GM19468 (cell line): ENCODE measurements at regions not wholly inside any gene's neighbourhood (a gene's known extent, or its start where the extent isn't known, plus 50 kb on each side); places are given as distances from the start of the nearest gene placed in this dataset.

Source experiments
- ATAC-seq: cut with Tn5 transposase; IDR thresholded peaks from one replicate; pipeline ENCODE4 v1.9.1; 2021; ENCODE audit warnings: mild to moderate bottlenecking, moderate library complexity, moderate number of reproducible peaks; ENCODE audit not compliant: unreplicated experiment; ENCODE audit errors: extremely low read depth

GRCh38 chr1:4433075-4433474, 221.3 kb upstream of the AJAP1 start:
- ATAC-seq = no peak

DNA sequence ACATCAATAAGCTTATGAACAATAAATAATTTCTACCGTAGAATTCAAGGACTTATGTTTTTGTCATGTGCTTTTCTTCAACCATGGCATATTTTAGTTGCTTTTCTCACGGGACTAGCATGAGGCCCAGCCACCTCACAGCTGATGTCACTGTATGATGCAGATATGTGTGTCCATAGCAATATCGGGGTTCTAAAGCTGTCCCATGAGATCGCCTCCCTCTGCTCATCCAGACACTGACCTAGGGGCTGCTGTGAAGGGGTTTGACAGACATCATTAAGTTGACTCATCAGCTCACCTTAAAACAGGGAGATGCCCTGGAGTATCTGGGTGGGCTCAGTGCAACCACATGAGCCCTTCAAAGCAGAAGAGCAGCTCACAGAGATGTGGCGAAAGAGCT, 210.3 kb upstream of the AJAP1 start:
- ATAC-seq = no peak

DNA sequence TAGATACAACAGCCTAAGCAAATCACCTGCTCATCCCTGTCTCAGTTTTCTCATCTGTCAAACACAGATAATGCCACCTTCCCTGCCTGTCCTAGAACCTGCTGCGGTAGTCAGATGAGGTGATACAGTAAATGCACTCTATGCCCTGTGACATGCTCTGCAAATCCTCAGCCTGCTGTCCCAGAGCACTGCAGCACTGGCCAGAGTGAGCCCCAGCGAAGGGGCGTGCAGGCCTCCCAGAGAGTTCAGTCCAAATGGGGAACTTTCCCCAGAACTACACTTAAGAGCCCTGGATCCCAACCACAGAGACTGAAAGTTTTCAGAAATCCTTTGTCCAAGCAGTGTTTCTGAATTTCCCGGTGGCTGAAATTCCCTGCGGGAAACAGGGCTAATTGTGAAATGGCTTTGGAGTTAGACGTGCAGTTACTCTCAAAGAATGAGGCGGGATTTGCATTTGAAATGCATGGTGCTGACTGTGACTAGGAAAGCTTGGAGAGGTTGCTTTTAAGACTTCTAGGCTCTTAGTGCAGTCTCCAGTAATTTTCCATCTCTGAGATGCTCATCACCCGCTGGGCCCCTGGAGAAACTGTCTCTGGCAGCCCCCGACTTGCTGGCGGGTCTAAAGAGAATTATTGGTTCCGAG, 206.5 kb upstream of the AJAP1 start:
- no peak for ATAC-seq

DNA sequence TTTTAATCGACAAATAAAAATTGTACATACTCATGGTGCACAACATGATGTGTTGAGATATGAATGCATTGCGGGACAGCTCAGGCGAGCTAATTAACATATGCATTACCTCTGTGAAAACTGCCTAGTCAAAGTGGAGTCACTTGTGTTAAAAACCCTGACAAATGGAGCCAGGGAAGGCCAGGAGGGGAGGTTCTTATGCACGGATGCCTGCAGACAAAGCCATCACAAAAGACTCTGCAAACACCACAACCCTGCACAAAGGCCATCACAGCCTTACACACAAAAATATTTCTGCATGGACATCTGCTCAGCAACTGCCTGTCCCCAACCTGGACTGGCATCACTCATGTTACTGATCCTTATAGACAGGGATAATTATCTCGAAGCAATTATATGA, 204.4 kb upstream of the AJAP1 start:
- no peak for ATAC-seq

DNA sequence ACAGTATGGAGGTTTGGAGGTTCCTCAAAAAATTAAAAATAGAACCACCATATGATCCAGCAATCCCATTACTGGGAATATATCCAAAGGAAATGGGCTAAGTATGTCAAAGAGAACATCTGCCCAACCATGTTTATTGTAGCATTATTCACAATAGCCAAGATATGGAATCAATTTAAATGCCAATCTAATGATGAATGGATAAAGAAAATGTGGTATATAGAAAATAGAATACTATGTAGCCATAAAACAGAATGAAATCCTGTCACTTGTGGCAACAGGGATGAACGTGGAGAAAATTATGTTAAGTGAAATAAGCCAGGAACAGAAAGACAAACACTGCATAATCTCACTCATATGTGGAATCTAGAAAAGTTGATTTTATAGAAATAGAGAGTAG, 201.7 kb upstream of the AJAP1 start:
- ATAC-seq = no peak

DNA sequence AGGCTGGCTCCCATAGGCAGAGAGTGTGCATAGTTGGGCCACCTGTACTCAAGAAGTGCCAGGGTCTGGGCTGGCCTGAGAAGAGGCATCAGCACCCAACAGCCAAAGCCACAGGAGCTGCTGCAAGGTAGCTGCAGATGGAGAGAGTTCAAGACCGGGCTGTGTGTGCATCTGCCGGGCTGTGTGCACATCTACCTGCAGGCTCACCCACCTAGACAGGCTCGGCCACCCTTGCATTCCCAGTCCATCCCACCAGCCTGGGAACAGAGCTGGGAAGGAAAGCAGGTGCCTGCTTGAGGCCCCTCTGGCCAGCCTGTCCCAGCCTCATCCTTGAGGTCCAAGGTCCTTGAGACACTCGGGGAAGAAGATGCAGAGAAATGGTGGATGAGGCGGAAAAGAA, 194.4 kb upstream of the AJAP1 start:
- no peak for ATAC-seq

- no peak for ATAC-seq
These were observed 193.8 kb upstream of the AJAP1 start for GRCh38 chr1:4460651-4461050.

GRCh38 chr1:4461726-4462290, 192.6 kb upstream of the AJAP1 start:
- ATAC-seq = no peak

GRCh38 chr1:4462831-4463484, 191.5 kb upstream of the AJAP1 start:
- ATAC-seq = no peak

DNA sequence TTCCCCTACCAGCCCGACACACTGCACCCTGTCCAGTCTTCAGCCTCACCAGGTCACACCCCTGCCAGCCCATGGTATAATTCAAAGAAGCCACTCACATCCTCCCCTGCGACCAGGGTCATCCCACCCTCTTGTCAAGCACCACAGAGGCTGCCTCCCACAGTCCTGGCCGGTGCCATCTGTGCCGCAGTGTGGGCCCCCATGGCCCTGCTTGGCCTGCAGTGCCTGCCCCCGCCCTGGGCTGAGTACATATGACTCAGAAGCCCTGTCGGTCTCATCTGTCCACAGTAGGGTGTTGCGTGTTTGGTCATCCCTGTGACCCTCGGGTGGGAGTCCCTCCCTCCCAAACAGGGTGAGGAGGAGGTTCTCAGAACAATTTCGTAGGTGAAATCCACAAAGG, 190.8 kb upstream of the AJAP1 start:
- no peak for ATAC-seq

DNA sequence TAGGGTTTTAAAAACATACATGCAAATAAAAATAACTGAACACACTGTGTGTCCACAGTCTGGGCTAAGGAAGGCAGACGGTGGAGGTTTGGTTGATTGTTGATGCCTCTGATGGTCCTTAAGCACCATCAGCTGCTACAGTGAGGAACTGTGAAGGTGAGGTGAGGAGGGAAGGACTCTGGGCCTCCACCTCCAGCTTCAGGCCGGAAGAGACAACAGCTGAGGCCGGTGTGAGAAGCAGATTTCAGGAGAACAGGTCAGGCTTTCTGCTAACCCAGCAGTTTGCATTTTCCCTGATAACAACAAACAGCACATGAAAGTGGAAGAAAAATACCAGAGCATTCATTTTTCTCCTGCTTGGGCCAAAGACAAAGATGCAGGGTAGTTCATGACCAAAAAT, 189.9 kb upstream of the AJAP1 start:
- ATAC-seq = no peak

- no peak for ATAC-seq
These were observed 187.2 kb upstream of the AJAP1 start for GRCh38 chr1:4467241-4467640.

GRCh38 chr1:4468386-4468785, 186.0 kb upstream of the AJAP1 start:
- ATAC-seq = no peak

DNA sequence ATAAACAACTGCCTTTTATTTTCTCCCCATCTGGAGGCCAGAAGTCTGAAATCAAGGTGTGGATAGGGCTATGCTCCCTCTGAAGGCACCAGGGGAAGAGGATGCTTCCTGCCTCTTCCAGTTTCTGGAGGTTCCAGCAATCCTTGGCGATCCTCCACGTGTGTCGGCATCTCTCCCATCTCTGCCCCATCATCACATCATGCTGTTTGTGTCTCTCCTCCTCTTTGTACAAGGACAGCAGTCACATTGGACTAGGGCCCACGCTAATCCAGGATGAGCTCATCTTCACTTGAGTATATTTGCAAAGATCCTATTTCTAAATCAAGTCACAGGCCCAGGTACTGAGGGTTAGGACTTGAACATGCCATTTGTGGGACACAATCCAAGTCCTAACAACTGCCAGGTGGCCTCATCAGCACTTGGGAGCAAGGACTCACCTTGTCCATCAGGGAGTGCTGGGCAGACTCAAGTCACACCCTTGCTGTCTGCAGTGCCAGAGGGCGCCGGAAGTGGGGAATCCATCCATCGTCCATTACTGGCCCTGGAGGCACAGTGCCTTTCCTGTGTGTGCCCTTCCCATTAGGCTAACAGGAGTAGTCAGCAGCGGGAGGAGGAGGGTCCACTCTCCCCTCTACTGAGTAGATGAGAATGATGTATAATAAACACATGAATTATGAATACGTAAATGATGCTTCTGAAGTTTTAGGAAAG, 185.4 kb upstream of the AJAP1 start:
- no peak for ATAC-seq

DNA sequence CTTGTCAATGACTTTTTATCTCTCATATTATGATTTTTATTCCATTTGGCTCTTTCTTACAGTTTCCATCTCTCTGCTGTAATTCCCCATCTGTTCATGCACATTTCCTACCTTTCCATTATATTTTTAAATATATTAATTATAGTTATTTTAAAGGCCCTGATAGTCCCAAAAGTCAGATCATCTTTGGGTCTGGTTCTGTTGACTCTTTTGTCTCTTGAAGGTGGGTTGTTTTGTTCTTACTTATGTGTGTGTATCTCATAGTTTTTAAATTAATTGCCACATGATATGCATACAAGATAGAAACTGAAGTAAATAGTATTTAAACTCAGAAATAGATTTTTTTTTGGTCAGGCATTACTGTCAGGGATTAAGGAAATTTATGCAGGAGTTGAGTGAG, 178.0 kb upstream of the AJAP1 start:
- ATAC-seq = no peak

GRCh38 chr1:4481451-4481850, 173.0 kb upstream of the AJAP1 start:
- no peak for ATAC-seq

- no peak for ATAC-seq
These were observed 171.9 kb upstream of the AJAP1 start for GRCh38 chr1:4482526-4482925.

DNA sequence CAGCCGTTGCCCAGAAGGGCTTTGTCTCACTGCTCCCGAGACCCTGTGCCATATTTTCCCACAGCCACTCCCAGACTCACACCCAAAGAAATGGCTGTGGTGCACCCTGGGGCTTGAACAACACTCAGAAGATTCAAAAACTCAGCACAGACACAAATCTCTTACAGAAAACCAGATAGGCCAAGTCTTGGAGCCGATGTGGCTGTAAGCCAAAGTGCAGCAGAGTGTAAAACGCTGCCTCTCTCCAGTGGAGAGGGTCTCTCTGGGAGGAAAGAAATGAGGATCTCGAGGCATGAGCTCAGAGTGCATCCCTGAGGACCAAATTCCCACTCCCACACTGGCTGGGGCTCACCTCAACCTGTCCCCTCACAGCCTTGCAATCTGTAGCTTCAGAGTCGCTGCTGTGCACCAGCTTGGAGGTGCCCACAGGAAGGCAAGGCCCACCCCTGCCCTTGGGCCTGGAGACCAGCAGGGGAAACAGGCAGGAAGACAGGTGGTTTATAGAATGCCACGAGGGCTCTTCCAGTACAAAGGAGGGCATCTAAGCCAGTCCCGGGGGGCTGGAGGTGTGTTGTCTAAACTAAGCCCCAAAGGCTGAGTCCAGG, 171.3 kb upstream of the AJAP1 start:
- no peak for ATAC-seq

DNA sequence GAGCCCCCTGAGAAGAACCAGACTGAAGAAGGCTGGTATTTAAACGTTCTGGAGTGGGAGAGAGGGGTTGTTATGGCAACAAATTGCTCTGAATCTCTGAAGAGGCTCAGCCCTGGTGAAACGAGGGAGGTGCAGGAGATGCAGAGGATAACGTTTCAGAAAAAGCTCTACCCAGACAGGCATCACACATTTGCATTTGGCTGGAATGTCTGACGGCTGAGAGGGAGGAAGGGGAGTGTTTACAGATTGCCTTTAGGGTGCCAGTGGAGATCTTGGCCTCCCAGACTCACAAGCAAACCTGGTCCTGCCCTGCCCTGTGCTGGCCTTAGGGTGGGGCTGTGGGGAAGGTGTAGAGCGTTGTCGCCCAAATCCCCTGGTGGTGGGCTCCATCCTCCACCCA, 169.0 kb upstream of the AJAP1 start:
- no peak for ATAC-seq

DNA sequence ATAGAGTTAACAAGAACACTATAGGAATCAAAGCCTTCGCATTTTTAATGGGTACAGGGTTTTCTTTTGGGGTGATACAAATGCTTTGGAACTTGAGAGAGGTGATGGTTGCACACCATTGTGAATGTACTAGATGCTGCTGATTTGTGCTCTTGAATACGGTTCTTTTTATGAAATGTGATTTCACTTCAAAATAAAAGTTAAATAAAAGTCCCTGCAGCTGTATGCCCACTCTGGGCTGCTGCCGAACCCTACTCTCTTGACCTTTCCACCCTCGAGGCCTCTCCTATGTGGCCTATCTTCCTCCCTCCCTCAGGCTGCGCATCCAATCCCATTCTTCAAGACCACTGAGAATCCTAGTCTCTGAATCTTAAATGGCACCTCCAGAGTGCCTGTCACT, 168.5 kb upstream of the AJAP1 start:
- ATAC-seq = no peak
